A673 (cell line): ENCODE measurements at regions not wholly inside any gene's neighbourhood (a gene's known extent, or its start where the extent isn't known, plus 50 kb on each side); places are given as distances from the start of the nearest gene placed in this dataset.

ENCODE experiments used
- EZH2 ChIP-seq: fragments of 200-600 bp; sonication (generic); IDR thresholded peaks from 2 replicates; pipeline ENCODE4 v1.6.1; 2017; ENCODE audit warnings: borderline replicate concordance, low read depth, mild to moderate bottlenecking, mixed read lengths, antibody characterized with exemption, low read length; ENCODE audit not compliant: poor library complexity, severe bottlenecking
- TF ChIP-seq, protein P1 (sequence below): fragments of 300-800, 200-600 bp; sonication (generic); conservative IDR thresholded peaks from 2 replicates; pipeline ENCODE4 v1.5.1; 2017; ENCODE audit warnings: low read depth, mild to moderate bottlenecking, antibody characterized with exemption, low read length, moderate library complexity, mixed read lengths

DNA sequence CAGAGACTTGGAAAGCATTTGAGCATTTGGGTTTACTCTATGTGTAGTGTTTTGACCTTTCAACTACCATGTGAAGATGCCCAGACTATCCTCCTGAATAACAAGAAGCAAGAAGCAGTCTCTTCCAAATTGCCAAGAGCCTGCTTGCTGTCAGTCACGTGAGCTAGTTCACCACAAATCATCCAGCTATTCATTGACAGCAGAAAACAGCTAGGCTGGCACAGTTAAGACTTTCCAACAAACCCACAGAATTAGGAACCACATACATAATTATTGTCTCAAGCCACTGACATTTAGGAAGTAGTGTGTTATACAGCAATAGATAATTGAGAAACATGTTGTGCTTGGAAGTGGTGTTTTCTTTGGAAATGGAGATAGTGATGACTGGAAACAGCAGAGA is 1652.0 kb downstream of the NCAM2 start:
- TF ChIP-seq, protein P1, sequence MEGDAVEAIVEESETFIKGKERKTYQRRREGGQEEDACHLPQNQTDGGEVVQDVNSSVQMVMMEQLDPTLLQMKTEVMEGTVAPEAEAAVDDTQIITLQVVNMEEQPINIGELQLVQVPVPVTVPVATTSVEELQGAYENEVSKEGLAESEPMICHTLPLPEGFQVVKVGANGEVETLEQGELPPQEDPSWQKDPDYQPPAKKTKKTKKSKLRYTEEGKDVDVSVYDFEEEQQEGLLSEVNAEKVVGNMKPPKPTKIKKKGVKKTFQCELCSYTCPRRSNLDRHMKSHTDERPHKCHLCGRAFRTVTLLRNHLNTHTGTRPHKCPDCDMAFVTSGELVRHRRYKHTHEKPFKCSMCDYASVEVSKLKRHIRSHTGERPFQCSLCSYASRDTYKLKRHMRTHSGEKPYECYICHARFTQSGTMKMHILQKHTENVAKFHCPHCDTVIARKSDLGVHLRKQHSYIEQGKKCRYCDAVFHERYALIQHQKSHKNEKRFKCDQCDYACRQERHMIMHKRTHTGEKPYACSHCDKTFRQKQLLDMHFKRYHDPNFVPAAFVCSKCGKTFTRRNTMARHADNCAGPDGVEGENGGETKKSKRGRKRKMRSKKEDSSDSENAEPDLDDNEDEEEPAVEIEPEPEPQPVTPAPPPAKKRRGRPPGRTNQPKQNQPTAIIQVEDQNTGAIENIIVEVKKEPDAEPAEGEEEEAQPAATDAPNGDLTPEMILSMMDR, result no peak
- TF ChIP-seq EZH2, result no peak
